ENCODE measurements at regions not wholly inside any gene's neighbourhood (a gene's known extent, or its start where the extent isn't known, plus 50 kb on each side); places are given as distances from the start of the nearest gene placed in this dataset.

GRCh38 chr1:168907053-168907452 lies 178.0 kb upstream of the DPT start:
- Mint-ChIP-seq H3K36me3 (ENCODE audit: low read depth) (no peaks in the 10 kb centered on the region), H3K4me3 (no peak overlapping the region), H3K27me3 (peaks cover 5% of the 10 kb centered on the region), H3K27ac (no peak overlapping the region), H3K9me3 (ENCODE audit: low read depth) (no peaks in the 10 kb centered on the region), H3K4me1 (no peaks in the 10 kb centered on the region)
- intact Hi-C loops (cut with DNase I, micrococcal nuclease), result no loop called here
- ChIA-PET CTCF (interaction anchor here (1.0 to 1.3 kb wide), 3 partner anchors 9 to 15 kb away, joined by 3 read pairs; no protein-coding TSS in a partner anchor), POLR2A (no interaction called here)
- ATAC-seq, result no peak
- no peak for DNase-seq

DNA sequence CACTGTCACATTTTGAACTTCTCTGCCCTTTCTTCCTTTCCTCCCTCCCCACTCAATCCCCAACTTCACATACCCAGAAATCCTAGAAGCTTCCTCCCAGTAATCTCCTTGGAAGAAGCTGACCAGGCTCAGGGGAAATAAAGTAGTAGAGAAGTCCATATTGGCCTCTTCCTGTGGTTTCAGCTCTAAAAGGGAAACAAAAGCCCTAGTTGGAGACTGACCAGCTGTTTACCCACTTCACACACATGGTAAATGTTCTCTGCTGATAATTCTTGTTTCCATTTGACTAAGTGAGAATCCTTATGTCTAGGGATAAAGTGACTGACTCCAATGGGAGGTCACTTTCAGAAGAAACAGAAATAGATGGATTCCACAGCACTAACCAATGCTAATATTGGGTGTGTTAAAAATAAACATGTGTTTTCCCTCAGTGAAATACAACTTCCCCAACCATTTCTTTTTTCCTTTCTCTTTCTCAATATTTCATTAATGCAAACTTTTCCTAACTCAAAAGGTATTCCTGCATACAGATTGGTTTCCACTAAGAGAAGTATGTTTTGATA lies 178.9 kb upstream of the DPT start:
- DNase-seq (no peak), ATAC-seq (no peak)
- H3K4me3 Mint-ChIP-seq, result no peak overlapping the region
- intact Hi-C loops (cut with DNase I, micrococcal nuclease), result no loop called here
- H3K9me3 Mint-ChIP-seq (ENCODE audit: low read depth), result no peaks in the 10 kb centered on the region
- CTCF ChIA-PET, result interaction anchor here (1.1 to 1.3 kb wide), 2 partner anchors 8 to 14 kb away, joined by 3 read pairs; no protein-coding TSS in a partner anchor
- H3K4me1 Mint-ChIP-seq, result no peaks in the 10 kb centered on the region
- peaks cover 3% of the 10 kb centered on the region for H3K27me3 Mint-ChIP-seq
- H3K27ac Mint-ChIP-seq, result no peak overlapping the region
- POLR2A ChIA-PET, result no interaction called here
- H3K36me3 Mint-ChIP-seq (ENCODE audit: low read depth), result no peaks in the 10 kb centered on the region

- no peaks in the 10 kb centered on the region for H3K4me1 Mint-ChIP-seq
- DNase-seq (no peak), ATAC-seq (no peak)
- H3K36me3 Mint-ChIP-seq (ENCODE audit: low read depth), result no peaks in the 10 kb centered on the region
- no peak overlapping the region for H3K4me3 Mint-ChIP-seq
- ChIA-PET CTCF (no interaction called here), POLR2A (no interaction called here)
- H3K27ac Mint-ChIP-seq, result no peak overlapping the region
- intact Hi-C loops (cut with DNase I, micrococcal nuclease), result no loop called here
- peaks cover 2% of the 10 kb centered on the region for H3K27me3 Mint-ChIP-seq
- no peaks in the 10 kb centered on the region for H3K9me3 Mint-ChIP-seq (ENCODE audit: low read depth)
Measured at GRCh38 chr1:168910403-168910802, 181.4 kb upstream of the DPT start.

- DNase-seq (no peak), ATAC-seq (no peak)
- no peak overlapping the region for H3K27ac Mint-ChIP-seq
- intact Hi-C loops (cut with DNase I, micrococcal nuclease), result no loop called here
- H3K27me3 Mint-ChIP-seq, result peaks cover 2% of the 10 kb centered on the region
- CTCF ChIA-PET, result interaction anchor here (0.6 kb wide), 1 partner anchor 117 kb away, joined by 3 read pairs; no protein-coding TSS in a partner anchor
- H3K36me3 Mint-ChIP-seq (ENCODE audit: low read depth), result no peaks in the 10 kb centered on the region
- POLR2A ChIA-PET, result no interaction called here
- no peaks in the 10 kb centered on the region for H3K9me3 Mint-ChIP-seq (ENCODE audit: low read depth)
- no peak overlapping the region for H3K4me3 Mint-ChIP-seq
- H3K4me1 Mint-ChIP-seq, result no peaks in the 10 kb centered on the region
Measured at GRCh38 chr1:168911370-168911769, 182.4 kb upstream of the DPT start.

- intact Hi-C loops (cut with DNase I, micrococcal nuclease), result no loop called here
- CTCF ChIA-PET, result no interaction called here
- H3K27me3 Mint-ChIP-seq, result peaks cover 3% of the 10 kb centered on the region
- no peaks in the 10 kb centered on the region for H3K36me3 Mint-ChIP-seq (ENCODE audit: low read depth)
- no peak overlapping the region for H3K27ac Mint-ChIP-seq
- H3K4me3 Mint-ChIP-seq, result no peak overlapping the region
- ATAC-seq (no peak), DNase-seq (no peak)
- H3K4me1 Mint-ChIP-seq, result no peaks in the 10 kb centered on the region
- no peaks in the 10 kb centered on the region for H3K9me3 Mint-ChIP-seq (ENCODE audit: low read depth)
- POLR2A ChIA-PET, result no interaction called here
Measured at GRCh38 chr1:168913711-168914463, 184.9 kb upstream of the DPT start.

GRCh38 chr1:168917309-168917708 lies 188.3 kb upstream of the DPT start:
- ChIA-PET CTCF (no interaction called here), POLR2A (no interaction called here)
- ATAC-seq (no peak), DNase-seq (no peak)
- Mint-ChIP-seq H3K4me1 (peaks cover 5% of the 10 kb centered on the region), H3K9me3 (ENCODE audit: low read depth) (no peaks in the 10 kb centered on the region), H3K27ac (no peak overlapping the region), H3K4me3 (no peak overlapping the region), H3K27me3 (peaks cover 2% of the 10 kb centered on the region), H3K36me3 (ENCODE audit: low read depth) (no peaks in the 10 kb centered on the region)
- intact Hi-C loops (cut with DNase I, micrococcal nuclease), result no loop called here

- no peak for DNase-seq
- intact Hi-C loops (cut with DNase I, micrococcal nuclease), result no loop called here
- no peak for ATAC-seq
- Mint-ChIP-seq H3K4me3 (no peak overlapping the region), H3K9me3 (ENCODE audit: low read depth) (no peaks in the 10 kb centered on the region), H3K27me3 (peaks cover 2% of the 10 kb centered on the region), H3K27ac (no peak overlapping the region), H3K36me3 (ENCODE audit: low read depth) (no peaks in the 10 kb centered on the region), H3K4me1 (peaks cover 5% of the 10 kb centered on the region)
- ChIA-PET CTCF (no interaction called here), POLR2A (no interaction called here)
Measured at GRCh38 chr1:168917796-168918195, 188.7 kb upstream of the ATP1B1 start.

DNA sequence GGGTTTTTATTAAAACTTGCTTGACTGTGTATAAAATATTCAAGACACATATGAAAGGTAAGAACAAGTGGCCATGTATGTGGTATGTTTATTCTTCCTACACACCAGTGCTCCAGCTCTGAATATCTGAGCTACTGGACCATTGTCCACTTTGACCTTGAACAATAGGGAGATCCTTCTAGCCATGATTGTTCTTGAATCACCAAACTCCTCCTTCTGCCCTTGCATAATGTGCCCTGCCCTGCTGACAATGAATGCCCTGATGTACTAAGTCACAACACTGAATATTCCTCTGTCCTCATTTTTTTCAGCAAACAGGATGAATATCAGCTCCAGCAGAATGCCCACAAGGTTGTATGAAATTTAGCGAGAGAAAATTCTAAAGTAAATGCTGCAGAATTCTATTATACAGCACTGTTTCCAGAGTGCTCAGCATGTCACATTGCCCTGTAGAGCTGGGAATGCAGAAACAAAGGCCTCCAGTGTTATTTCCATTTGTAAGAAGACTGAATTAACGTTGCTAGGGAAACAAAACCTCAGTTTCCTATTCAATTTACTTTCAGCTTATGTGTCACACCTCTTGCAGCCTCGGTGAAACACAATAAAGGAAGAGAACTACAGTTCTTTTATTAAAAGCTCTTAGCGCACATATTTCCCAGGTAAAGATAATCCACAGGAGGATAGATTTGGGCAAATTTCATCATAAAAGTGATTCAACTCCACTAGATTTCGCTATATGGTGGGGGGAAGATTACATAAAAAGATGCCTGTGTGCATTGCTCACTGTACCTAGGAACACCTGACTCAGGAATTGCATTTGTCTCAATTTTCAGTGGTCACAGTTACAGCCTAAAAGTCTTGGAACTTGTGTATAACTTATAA lies 187.4 kb upstream of the ATP1B1 start:
- no peak overlapping the region for H3K4me3 Mint-ChIP-seq
- intact Hi-C loops (cut with DNase I, micrococcal nuclease), result no loop called here
- no peak for ATAC-seq
- CTCF ChIA-PET, result no interaction called here
- H3K9me3 Mint-ChIP-seq (ENCODE audit: low read depth), result no peaks in the 10 kb centered on the region
- POLR2A ChIA-PET, result no interaction called here
- H3K36me3 Mint-ChIP-seq (ENCODE audit: low read depth), result no peaks in the 10 kb centered on the region
- H3K27me3 Mint-ChIP-seq, result peaks cover 2% of the 10 kb centered on the region
- no peak for DNase-seq
- peaks cover 5% of the 10 kb centered on the region for H3K4me1 Mint-ChIP-seq
- no peak overlapping the region for H3K27ac Mint-ChIP-seq

DNA sequence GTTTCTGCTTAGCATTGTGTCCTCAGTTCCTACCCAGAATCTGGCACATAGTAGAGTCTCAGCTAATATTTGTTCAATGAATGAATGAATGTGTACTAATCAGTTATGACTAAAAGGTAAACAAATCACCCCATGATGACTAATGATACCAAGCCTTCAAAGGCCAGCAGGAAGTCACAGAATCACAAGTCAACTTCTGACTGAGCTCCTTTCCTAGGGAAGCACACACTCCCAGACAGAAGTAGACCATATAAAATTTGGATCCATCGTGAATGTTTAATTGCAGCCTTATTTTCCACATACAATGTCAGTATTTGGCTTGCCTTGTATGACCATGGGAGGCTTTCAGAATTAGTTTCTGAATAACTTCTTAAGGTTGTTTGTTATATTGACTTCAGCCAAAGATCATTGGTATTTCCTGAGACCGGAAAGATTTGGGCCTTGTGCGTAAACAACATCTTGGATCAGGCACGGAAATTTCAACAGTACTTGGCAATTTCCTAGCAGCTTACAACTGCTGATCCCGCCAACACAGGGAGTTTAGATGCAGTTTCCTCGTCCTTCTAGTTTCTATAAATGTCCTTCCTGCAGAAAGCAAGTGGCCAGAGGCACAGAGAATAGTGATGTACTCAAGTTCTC lies 185.9 kb upstream of the ATP1B1 start:
- DNase-seq (no peak), ATAC-seq (no peak)
- ChIA-PET CTCF (no interaction called here), POLR2A (no interaction called here)
- Mint-ChIP-seq H3K9me3 (ENCODE audit: low read depth) (peaks cover 2% of the 10 kb centered on the region), H3K36me3 (ENCODE audit: low read depth) (no peaks in the 10 kb centered on the region), H3K4me1 (peaks cover 5% of the 10 kb centered on the region), H3K27me3 (peaks cover 4% of the 10 kb centered on the region), H3K27ac (no peak overlapping the region), H3K4me3 (no peak overlapping the region)
- intact Hi-C loops (cut with DNase I, micrococcal nuclease), result no loop called here

DNA sequence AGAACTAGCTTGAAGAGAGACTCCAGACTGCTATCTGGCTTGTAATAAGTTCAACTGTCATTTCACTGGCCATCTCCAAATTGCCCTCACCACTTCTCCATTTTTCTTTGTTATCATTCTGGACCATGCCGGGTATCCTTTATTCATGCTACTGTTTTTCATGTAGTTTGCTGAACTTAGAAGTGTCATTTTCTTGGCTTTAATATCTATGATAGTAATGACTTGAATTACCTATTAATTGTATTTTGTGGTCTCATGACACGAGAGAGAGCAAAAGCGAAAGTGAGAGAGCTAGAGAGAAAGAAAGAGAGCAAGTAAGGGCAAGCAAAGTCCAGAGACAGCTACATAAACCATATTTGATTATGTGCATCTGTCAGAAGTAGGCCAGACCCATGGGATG lies 184.9 kb upstream of the ATP1B1 start:
- Mint-ChIP-seq H3K27me3 (peaks cover 8% of the 10 kb centered on the region), H3K4me3 (no peak overlapping the region), H3K4me1 (peaks cover 5% of the 10 kb centered on the region), H3K9me3 (ENCODE audit: low read depth) (peaks cover 4% of the 10 kb centered on the region), H3K36me3 (ENCODE audit: low read depth) (no peaks in the 10 kb centered on the region), H3K27ac (no peak overlapping the region)
- no peak for DNase-seq
- intact Hi-C loops (cut with DNase I, micrococcal nuclease), result no loop called here
- POLR2A ChIA-PET, result no interaction called here
- CTCF ChIA-PET, result no interaction called here
- no peak for ATAC-seq

GRCh38 chr1:168923521-168924136 lies 182.9 kb upstream of the ATP1B1 start:
- ATAC-seq, result no peak
- ChIA-PET CTCF (interaction anchor here (0.6 to 1.5 kb wide), 2 partner anchors 50 to 425 kb away, joined by 3 read pairs; no protein-coding TSS in a partner anchor), POLR2A (no interaction called here)
- Mint-ChIP-seq H3K27ac (no peak overlapping the region), H3K4me1 (peaks cover 5% of the 10 kb centered on the region), H3K27me3 (peaks cover 15% of the 10 kb centered on the region), H3K36me3 (ENCODE audit: low read depth) (no peaks in the 10 kb centered on the region), H3K4me3 (no peak overlapping the region), H3K9me3 (ENCODE audit: low read depth) (peaks cover 4% of the 10 kb centered on the region)
- intact Hi-C loops (cut with DNase I, micrococcal nuclease), result no loop called here
- no peak for DNase-seq
